Activated CD8-positive, alpha-beta T cell treated with anti-CD3 and anti-CD28 coated beads for 36 hours (primary cell): ENCODE measurements at regions not wholly inside any gene's neighbourhood (a gene's known extent, or its start where the extent isn't known, plus 50 kb on each side); places are given as distances from the start of the nearest gene placed in this dataset.
"Not testable (repeated sequence)": the region's sequence is repeated elsewhere in the genome, so short reads cannot be mapped to it uniquely, and the experiment has no call there.

ENCODE experiments used
- ATAC-seq: fragments of 200-7000 bp; cut with Tn5 transposase; one replicate; pipeline ENCODE4 v1.10.0; 2021; ENCODE audit warnings: mild to moderate bottlenecking, moderate library complexity
- CTCF ChIA-PET: fragments of 350-600 bp; sonication (Branson Sonifier 250); formaldehyde crosslinking; loops from one replicate; lab custom pipeline; 2021; ENCODE audit warnings: antibody characterized with exemption; lab: Charles Lee
- POLR2A ChIA-PET: fragments of 350-600 bp; sonication (Branson Sonifier 250); formaldehyde crosslinking; loops from one replicate; lab custom pipeline; 2021; ENCODE audit warnings: antibody characterized with exemption; lab: Charles Lee
- DNase-seq: peaks from one replicate; pipeline ENCODE4 v3.0.0-alpha.2; 2020
- H3K27ac Mint-ChIP-seq: one replicate; pipeline ENCODE4 v1.8.0; 2021; ENCODE audit warnings: mild to moderate bottlenecking, mixed read lengths
- H3K27me3 Mint-ChIP-seq: one replicate; pipeline ENCODE4 v1.8.0; 2021; ENCODE audit warnings: mixed read lengths
- H3K36me3 Mint-ChIP-seq: one replicate; pipeline ENCODE4 v1.8.0; 2021; ENCODE audit warnings: low read depth, mixed read lengths
- H3K4me1 Mint-ChIP-seq: one replicate; pipeline ENCODE4 v1.8.0; 2021; ENCODE audit warnings: low read depth, mixed read lengths
- H3K4me3 Mint-ChIP-seq: one replicate; pipeline ENCODE4 v1.8.0; 2021; ENCODE audit warnings: mild to moderate bottlenecking, moderate library complexity, mixed read lengths
- H3K9me3 Mint-ChIP-seq: one replicate; pipeline ENCODE4 v1.8.0; 2021; ENCODE audit warnings: mixed read lengths
- CTCF ChIP-seq: fragments of 200-600 bp; IDR thresholded peaks from one replicate; pipeline ENCODE4 v1.8.0; 2022; ENCODE audit warnings: antibody characterized with exemption, mild to moderate bottlenecking
- intact Hi-C: fragments of 100-400 bp; cut with micrococcal nuclease; formaldehyde crosslinking; loops from one replicate; pipeline ENCODE4 v1.10.0; 2022

GRCh38 chr6:135675862-135676261 is 175.6 kb upstream of the PDE7B start:
- Mint-ChIP-seq H3K4me3 (no peak overlapping the region), H3K4me1 (peaks cover 28% of the 10 kb centered on the region), H3K9me3 (peaks cover 7% of the 10 kb centered on the region), H3K27ac (no peak overlapping the region), H3K36me3 (peaks cover 3% of the 10 kb centered on the region), H3K27me3 (no peaks in the 10 kb centered on the region)
- DNase-seq (peak; percentile 54), ATAC-seq (peak; percentile 61)
- intact Hi-C loops: loop anchor here (5.0 to 10.0 kb wide), 2 partner anchors 229 to 551 kb away; no protein-coding TSS in a partner anchor
- CTCF ChIA-PET: interaction anchor here (0.6 to 2.8 kb wide), 13 partner anchors 10 to 641 kb away, joined by 3 to 20 read pairs (median 3); no protein-coding TSS in a partner anchor
- TF ChIP-seq CTCF: peak; percentile 74
- POLR2A ChIA-PET: interaction anchor here (0.7 kb wide), 1 partner anchor 177 kb away, joined by 3 read pairs; no protein-coding TSS in a partner anchor

DNA sequence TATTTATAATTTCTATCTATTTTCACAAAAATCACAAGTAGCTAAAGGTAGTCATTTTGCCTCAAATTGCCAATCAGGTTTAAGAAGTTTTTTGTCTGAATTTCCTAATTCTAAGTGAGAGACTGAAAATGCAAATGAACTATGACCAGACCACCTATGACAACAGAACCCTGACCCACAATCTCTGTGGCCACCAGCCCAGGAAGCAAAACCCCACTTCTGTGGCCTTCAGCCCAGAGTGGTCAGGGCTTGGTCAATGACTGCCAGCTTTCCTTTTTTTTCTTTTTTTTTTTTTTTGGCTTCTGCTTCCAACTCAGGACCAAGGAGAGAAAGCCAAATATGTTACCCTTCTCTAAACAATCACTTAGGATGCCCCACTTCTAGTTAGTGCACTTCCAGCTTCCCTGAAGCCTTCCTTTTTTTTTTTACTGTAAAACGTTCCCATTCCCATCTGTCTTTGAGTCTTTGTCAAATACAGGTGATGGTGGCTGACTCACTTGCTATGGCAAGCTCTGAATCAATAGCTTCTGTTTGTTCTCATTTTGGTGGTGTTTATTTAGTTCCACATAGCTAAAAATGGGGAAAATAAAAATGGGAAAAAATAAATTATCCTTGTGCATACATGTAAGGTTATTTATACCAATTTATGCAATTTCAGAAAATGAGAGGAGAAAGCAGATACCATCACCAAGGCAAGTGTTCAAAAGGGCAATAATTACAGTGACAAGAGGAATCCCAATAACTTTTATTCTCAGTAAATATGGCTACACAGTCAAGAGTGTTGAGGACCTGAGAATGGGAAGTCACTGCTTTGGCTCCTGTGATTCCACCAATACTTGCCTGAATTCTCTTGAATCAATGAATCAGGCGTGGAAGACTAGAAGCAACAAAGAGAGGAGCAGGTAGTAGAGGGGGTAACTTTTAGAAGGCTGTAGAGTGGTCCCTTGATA is 170.3 kb upstream of the PDE7B start:
- Mint-ChIP-seq H3K27ac (no peak overlapping the region), H3K27me3 (peaks cover 5% of the 10 kb centered on the region), H3K36me3 (no peaks in the 10 kb centered on the region), H3K4me1 (peaks cover 3% of the 10 kb centered on the region), H3K4me3 (no peak overlapping the region), H3K9me3 (peaks cover 1% of the 10 kb centered on the region)
- DNase-seq (no peak), ATAC-seq (no peak)
- intact Hi-C loops: no loop called here
- ChIA-PET CTCF (interaction anchor here (0.8 to 2.7 kb wide), 5 partner anchors 13 to 545 kb away, joined by 3 to 14 read pairs (median 4); no protein-coding TSS in a partner anchor), POLR2A (interaction anchor here (0.7 kb wide), 1 partner anchor 403 kb away, joined by 3 read pairs; no protein-coding TSS in a partner anchor)
- no peak for TF ChIP-seq CTCF

DNA sequence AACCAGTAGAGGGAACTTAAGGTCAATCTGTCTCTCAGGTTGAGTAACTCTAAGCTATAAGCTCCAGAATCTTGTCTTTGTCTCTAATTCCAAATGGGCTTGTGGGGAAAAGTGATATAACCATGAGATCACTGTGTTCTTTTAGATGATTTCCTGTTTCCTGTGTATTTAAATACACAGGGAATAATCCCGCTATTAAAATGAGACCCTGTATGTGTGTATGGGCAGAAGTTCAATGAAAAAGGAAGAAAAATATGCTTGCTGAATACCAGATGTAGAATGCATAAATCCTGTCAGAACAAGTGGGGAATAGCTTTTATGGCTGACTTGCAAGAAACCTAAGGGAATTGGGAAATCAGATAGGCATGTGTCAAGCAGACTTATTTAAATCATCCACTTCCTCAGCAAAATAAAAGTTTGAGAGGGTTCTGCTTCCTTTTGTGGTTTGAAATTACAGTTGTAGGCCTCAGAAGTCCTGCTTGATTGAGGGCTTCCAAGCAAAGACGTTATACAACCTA is 164.7 kb upstream of the PDE7B start:
- H3K27me3 Mint-ChIP-seq: peaks cover 3% of the 10 kb centered on the region
- ATAC-seq (no peak), DNase-seq (no peak)
- peaks cover 3% of the 10 kb centered on the region for H3K9me3 Mint-ChIP-seq
- H3K4me3 Mint-ChIP-seq: no peak overlapping the region
- CTCF ChIA-PET: interaction anchor here (1.4 kb wide), 1 partner anchor 29 kb away, joined by 5 read pairs; no protein-coding TSS in a partner anchor
- intact Hi-C loops: no loop called here
- POLR2A ChIA-PET: interaction anchor here (0.6 kb wide), 1 partner anchor 17 kb away, joined by 3 read pairs; no protein-coding TSS in a partner anchor
- peaks cover 3% of the 10 kb centered on the region for H3K36me3 Mint-ChIP-seq
- no peak for TF ChIP-seq CTCF
- H3K4me1 Mint-ChIP-seq: peaks cover 16% of the 10 kb centered on the region
- H3K27ac Mint-ChIP-seq: no peak overlapping the region

GRCh38 chr6:135688476-135688875 is 163.0 kb upstream of the PDE7B start:
- POLR2A ChIA-PET: not testable (repeated sequence)

GRCh38 chr6:135692426-135692825 is 159.1 kb upstream of the PDE7B start:
- Mint-ChIP-seq H3K4me3 (no peak overlapping the region), H3K27ac (no peak overlapping the region), H3K4me1 (peaks cover 17% of the 10 kb centered on the region), H3K36me3 (peaks cover 3% of the 10 kb centered on the region), H3K9me3 (peaks cover 3% of the 10 kb centered on the region), H3K27me3 (peaks cover 1% of the 10 kb centered on the region)
- ChIA-PET POLR2A (no interaction called here), CTCF (no interaction called here)
- intact Hi-C loops: no loop called here
- TF ChIP-seq CTCF: no peak
- ATAC-seq (no peak), DNase-seq (no peak)

More at GRCh38 chr6:135688476-135688875, 163.0 kb upstream of the PDE7B start:
- H3K4me1 Mint-ChIP-seq: peaks cover 22% of the 10 kb centered on the region
- H3K9me3 Mint-ChIP-seq, intact Hi-C loops, ATAC-seq, CTCF ChIA-PET, DNase-seq, H3K36me3 Mint-ChIP-seq, H3K4me3 Mint-ChIP-seq, H3K27ac Mint-ChIP-seq, H3K27me3 Mint-ChIP-seq: not testable (repeated sequence)
